ENCODE measurements at regions not wholly inside any gene's neighbourhood (a gene's known extent, or its start where the extent isn't known, plus 50 kb on each side); places are given as distances from the start of the nearest gene placed in this dataset.

DNA sequence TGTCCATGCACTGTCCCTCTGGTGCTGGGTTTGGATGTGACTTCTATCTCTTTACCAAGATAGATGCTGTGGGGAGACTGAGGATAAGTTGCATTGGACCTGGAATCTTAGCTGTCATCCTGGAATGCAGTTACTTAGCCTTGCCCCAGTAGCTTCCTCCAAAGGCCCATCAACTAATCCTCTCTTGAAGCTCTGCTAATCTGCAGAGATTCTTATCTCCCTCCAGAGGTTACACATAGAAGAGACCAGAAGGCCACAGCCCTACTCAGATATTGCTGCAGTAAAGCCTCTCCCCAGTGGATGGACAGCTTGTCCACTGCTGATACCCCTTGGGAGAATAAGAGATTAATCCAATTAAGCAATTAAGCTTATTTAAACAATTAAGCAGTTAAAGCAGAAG is 867.2 kb downstream of the BCL11B start:
- no peak for TF ChIP-seq POLR2A (IDR thresholded peaks at IDR 0.05)
- TF ChIP-seq, protein P1, sequence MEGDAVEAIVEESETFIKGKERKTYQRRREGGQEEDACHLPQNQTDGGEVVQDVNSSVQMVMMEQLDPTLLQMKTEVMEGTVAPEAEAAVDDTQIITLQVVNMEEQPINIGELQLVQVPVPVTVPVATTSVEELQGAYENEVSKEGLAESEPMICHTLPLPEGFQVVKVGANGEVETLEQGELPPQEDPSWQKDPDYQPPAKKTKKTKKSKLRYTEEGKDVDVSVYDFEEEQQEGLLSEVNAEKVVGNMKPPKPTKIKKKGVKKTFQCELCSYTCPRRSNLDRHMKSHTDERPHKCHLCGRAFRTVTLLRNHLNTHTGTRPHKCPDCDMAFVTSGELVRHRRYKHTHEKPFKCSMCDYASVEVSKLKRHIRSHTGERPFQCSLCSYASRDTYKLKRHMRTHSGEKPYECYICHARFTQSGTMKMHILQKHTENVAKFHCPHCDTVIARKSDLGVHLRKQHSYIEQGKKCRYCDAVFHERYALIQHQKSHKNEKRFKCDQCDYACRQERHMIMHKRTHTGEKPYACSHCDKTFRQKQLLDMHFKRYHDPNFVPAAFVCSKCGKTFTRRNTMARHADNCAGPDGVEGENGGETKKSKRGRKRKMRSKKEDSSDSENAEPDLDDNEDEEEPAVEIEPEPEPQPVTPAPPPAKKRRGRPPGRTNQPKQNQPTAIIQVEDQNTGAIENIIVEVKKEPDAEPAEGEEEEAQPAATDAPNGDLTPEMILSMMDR (IDR thresholded peaks at IDR 0.05), result no peak

Measured in prostate gland (tissue), 2 donors.